ENCODE measurements at regions not wholly inside any gene's neighbourhood (a gene's known extent, or its start where the extent isn't known, plus 50 kb on each side); places are given as distances from the start of the nearest gene placed in this dataset.

GRCh38 chr14:21940887-21941856 is 267.6 kb upstream of the OR4E1 start:
- 59% methylated on average over 7 of the region's 7 CpGs for whole genome bisulfite sequencing
- no peak for DNase-seq (ENCODE audit: extremely low spot score)
- no peak overlapping the region for H3K27ac ChIP-seq (ENCODE audit: low read depth)
- H3K4me3 ChIP-seq (ENCODE audit: low read depth, low read length), result no peak overlapping the region
- H3K4me1 ChIP-seq (ENCODE audit: insufficient read depth), result no peaks in the 10 kb centered on the region
- no peaks in the 10 kb centered on the region for H3K36me3 ChIP-seq (ENCODE audit: insufficient read depth)

- Histone ChIP-seq H3K4me3 (ENCODE audit: low read depth, low read length) (no peak overlapping the region), H3K27ac (ENCODE audit: low read depth) (no peak overlapping the region), H3K4me1 (ENCODE audit: insufficient read depth) (no peaks in the 10 kb centered on the region), H3K36me3 (ENCODE audit: insufficient read depth) (no peaks in the 10 kb centered on the region)
- WGBS, result 16% methylated on average over 1 of the region's 1 CpG
- DNase-seq (ENCODE audit: extremely low spot score), result no peak
These were observed 266.2 kb upstream of the OR4E1 start for GRCh38 chr14:21939836-21940235.

- Histone ChIP-seq H3K4me3 (ENCODE audit: low read depth, low read length) (no peak overlapping the region), H3K27ac (ENCODE audit: low read depth) (no peak overlapping the region), H3K36me3 (ENCODE audit: insufficient read depth) (no peaks in the 10 kb centered on the region), H3K4me1 (ENCODE audit: insufficient read depth) (no peaks in the 10 kb centered on the region)
- WGBS, result 61% methylated on average over 2 of the region's 2 CpGs
- DNase-seq (ENCODE audit: extremely low spot score), result no peak
These were observed 264.4 kb upstream of the OR4E1 start for GRCh38 chr14:21937996-21938395.

GRCh38 chr14:21933681-21934080 is 260.1 kb upstream of the OR4E1 start:
- DNase-seq (ENCODE audit: extremely low spot score), result no peak
- WGBS, result 43% methylated on average over 1 of the region's 1 CpG
- no peaks in the 10 kb centered on the region for H3K36me3 ChIP-seq (ENCODE audit: insufficient read depth)

GRCh38 chr14:21924479-21924878 is 250.9 kb upstream of the OR4E1 start:
- 68% methylated on average over 5 of the region's 5 CpGs for WGBS
- H3K36me3 ChIP-seq (ENCODE audit: insufficient read depth), result no peaks in the 10 kb centered on the region
- H3K4me3 ChIP-seq (ENCODE audit: low read depth, low read length), result no peak overlapping the region
- no peaks in the 10 kb centered on the region for H3K4me1 ChIP-seq (ENCODE audit: insufficient read depth)
- no peak for DNase-seq (ENCODE audit: extremely low spot score)
- H3K27ac ChIP-seq (ENCODE audit: low read depth), result no peak overlapping the region

More at GRCh38 chr14:21933681-21934080, 260.1 kb upstream of the OR4E1 start:
- H3K27ac ChIP-seq (ENCODE audit: low read depth), result no peak overlapping the region
- no peaks in the 10 kb centered on the region for H3K4me1 ChIP-seq (ENCODE audit: insufficient read depth)
- no peak overlapping the region for H3K4me3 ChIP-seq (ENCODE audit: low read depth, low read length)

- Histone ChIP-seq H3K4me1 (ENCODE audit: insufficient read depth) (no peaks in the 10 kb centered on the region), H3K36me3 (ENCODE audit: insufficient read depth) (no peaks in the 10 kb centered on the region), H3K4me3 (ENCODE audit: low read depth, low read length) (no peak overlapping the region), H3K27ac (ENCODE audit: low read depth) (no peak overlapping the region)
- DNase-seq (ENCODE audit: extremely low spot score), result no peak
These were observed 250.2 kb upstream of the OR4E1 start for GRCh38 chr14:21923820-21924219.

- DNase-seq (ENCODE audit: extremely low spot score), result no peak
- H3K4me1 ChIP-seq (ENCODE audit: insufficient read depth), result no peaks in the 10 kb centered on the region
- H3K4me3 ChIP-seq (ENCODE audit: low read depth, low read length), result no peak overlapping the region
- no peak overlapping the region for H3K27ac ChIP-seq (ENCODE audit: low read depth)
- H3K36me3 ChIP-seq (ENCODE audit: insufficient read depth), result no peaks in the 10 kb centered on the region
- WGBS, result 88% methylated on average over 1 of the region's 1 CpG
These were observed 247.8 kb upstream of the OR4E1 start for GRCh38 chr14:21921453-21921852.

- Histone ChIP-seq H3K4me3 (ENCODE audit: low read depth, low read length) (no peak overlapping the region), H3K27ac (ENCODE audit: low read depth) (no peak overlapping the region), H3K36me3 (ENCODE audit: insufficient read depth) (no peaks in the 10 kb centered on the region), H3K4me1 (ENCODE audit: insufficient read depth) (no peaks in the 10 kb centered on the region)
- WGBS, result 16% methylated on average over 4 of the region's 4 CpGs
- DNase-seq (ENCODE audit: extremely low spot score), result no peak
These were observed 244.2 kb upstream of the OR4E1 start for GRCh38 chr14:21917699-21918436.

GRCh38 chr14:21915826-21916225 is 242.2 kb upstream of the OR4E1 start:
- H3K27ac ChIP-seq (ENCODE audit: low read depth), result no peak overlapping the region
- no peak overlapping the region for H3K4me3 ChIP-seq (ENCODE audit: low read depth, low read length)
- no peak for DNase-seq (ENCODE audit: extremely low spot score)
- H3K36me3 ChIP-seq (ENCODE audit: insufficient read depth), result no peaks in the 10 kb centered on the region
- 56% methylated on average over 2 of the region's 2 CpGs for WGBS
- no peaks in the 10 kb centered on the region for H3K4me1 ChIP-seq (ENCODE audit: insufficient read depth)

GRCh38 chr14:21913759-21914158 is 240.1 kb upstream of the OR4E1 start:
- Histone ChIP-seq H3K27ac (ENCODE audit: low read depth) (no peak overlapping the region), H3K4me1 (ENCODE audit: insufficient read depth) (no peaks in the 10 kb centered on the region), H3K4me3 (ENCODE audit: low read depth, low read length) (no peak overlapping the region), H3K36me3 (ENCODE audit: insufficient read depth) (no peaks in the 10 kb centered on the region)
- no peak for DNase-seq (ENCODE audit: extremely low spot score)
- WGBS, result 8% methylated on average over 6 of the region's 6 CpGs

- no peaks in the 10 kb centered on the region for H3K4me1 ChIP-seq (ENCODE audit: insufficient read depth)
- H3K4me3 ChIP-seq (ENCODE audit: low read depth, low read length), result no peak overlapping the region
- H3K36me3 ChIP-seq (ENCODE audit: insufficient read depth), result no peaks in the 10 kb centered on the region
- WGBS, result 40% methylated on average over 3 of the region's 3 CpGs
- H3K27ac ChIP-seq (ENCODE audit: low read depth), result no peak overlapping the region
- no peak for DNase-seq (ENCODE audit: extremely low spot score)
These were observed 238.7 kb upstream of the OR4E1 start for GRCh38 chr14:21912367-21912766.

GRCh38 chr14:21911877-21912276 is 238.3 kb upstream of the OR4E1 start:
- Histone ChIP-seq H3K27ac (ENCODE audit: low read depth) (no peak overlapping the region), H3K4me1 (ENCODE audit: insufficient read depth) (no peaks in the 10 kb centered on the region), H3K36me3 (ENCODE audit: insufficient read depth) (no peaks in the 10 kb centered on the region), H3K4me3 (ENCODE audit: low read depth, low read length) (no peak overlapping the region)
- DNase-seq (ENCODE audit: extremely low spot score), result no peak
- 64% methylated on average over 1 of the region's 1 CpG for WGBS

- WGBS, result 67% methylated on average over 4 of the region's 4 CpGs
- H3K27ac ChIP-seq (ENCODE audit: low read depth), result no peak overlapping the region
These were observed 236.6 kb upstream of the OR4E1 start for GRCh38 chr14:21910260-21910659.

More at GRCh38 chr14:21910260-21910659, 236.6 kb upstream of the OR4E1 start:
- no peak overlapping the region for H3K4me3 ChIP-seq (ENCODE audit: low read depth, low read length)
- H3K4me1 ChIP-seq (ENCODE audit: insufficient read depth), result no peaks in the 10 kb centered on the region
- H3K36me3 ChIP-seq (ENCODE audit: insufficient read depth), result no peaks in the 10 kb centered on the region
- no peak for DNase-seq (ENCODE audit: extremely low spot score)

All from urinary bladder (tissue), 3 donors.